CD4-positive, CD25-positive, alpha-beta regulatory T cell (primary cell): ENCODE measurements at regions not wholly inside any gene's neighbourhood (a gene's known extent, or its start where the extent isn't known, plus 50 kb on each side); places are given as distances from the start of the nearest gene placed in this dataset.
A peak's percentile ranks its signal among the peaks of the same experiment; 100 is the strongest.

Experiments used
- ATAC-seq, 2 donors: fragments of 150-1000 bp; cut with Tn5 transposase; one replicate each; pipeline ENCODE4 v1.10.0; 2021; ENCODE audit warnings: low read depth in 2 of 2, moderate number of reproducible peaks in 2 of 2, moderate library complexity in 1 of 2
- DNase-seq, 3 donors: peaks; one replicate each; pipeline versions ENCODE4 v3.0.0 to v3.0.0-alpha.2; 2012 to 2022; ENCODE audit warnings: mixed read lengths in 1 of 3
- H3K27ac ChIP-seq: one replicate; pipeline ENCODE4 v1.7.0; 2013; ENCODE audit warnings: mild to moderate bottlenecking, low read length; ENCODE audit not compliant: insufficient read depth, poor library complexity, severe bottlenecking
- H3K27me3 ChIP-seq: one replicate; pipeline ENCODE4 v1.7.0; 2013; ENCODE audit warnings: low read length; ENCODE audit not compliant: control insufficient read depth, insufficient read depth
- H3K36me3 ChIP-seq: one replicate; pipeline ENCODE4 v1.7.0; 2013; ENCODE audit warnings: mild to moderate bottlenecking, low read length, moderate library complexity; ENCODE audit not compliant: control insufficient read depth, insufficient read depth
- H3K4me1 ChIP-seq: 2 replicates; pipeline ENCODE4 v1.7.0; 2013; ENCODE audit warnings: mild to moderate bottlenecking, low read length; ENCODE audit not compliant: insufficient read depth, control insufficient read depth, poor library complexity, severe bottlenecking
- H3K4me3 ChIP-seq: one replicate; pipeline ENCODE4 v1.7.0; 2013; ENCODE audit warnings: low read depth, mild to moderate bottlenecking, low read length, moderate library complexity
- H3K9me3 ChIP-seq, 2 experiments: 1 replicate in 1 of 2; 2 replicates in 1 of 2; pipeline ENCODE4 v1.7.0; 2013; ENCODE audit warnings: low read length in 2 of 2, mild to moderate bottlenecking in 1 of 2, moderate library complexity in 1 of 2; ENCODE audit not compliant: control insufficient read depth in 2 of 2
- H3K27ac Mint-ChIP-seq, 3 donors: one replicate each; pipeline ENCODE4 v1.8.0; 2020 to 2022; ENCODE audit warnings: mild to moderate bottlenecking in 3 of 3, mixed read lengths in 3 of 3, moderate library complexity in 2 of 3
- H3K27me3 Mint-ChIP-seq: one replicate; pipeline ENCODE4 v1.8.0; 2022; ENCODE audit warnings: mild to moderate bottlenecking, mixed read lengths
- H3K36me3 Mint-ChIP-seq: one replicate; pipeline ENCODE4 v1.8.0; 2020; ENCODE audit warnings: mixed read lengths
- H3K4me1 Mint-ChIP-seq, 4 donors: one replicate each; pipeline ENCODE4 v1.8.0; 2020 to 2022; ENCODE audit warnings: mixed read lengths in 4 of 4, mild to moderate bottlenecking in 1 of 4
- H3K4me3 Mint-ChIP-seq, 4 donors: one replicate each; pipeline ENCODE4 v1.8.0; 2020 to 2022; ENCODE audit warnings: mild to moderate bottlenecking in 4 of 4, mixed read lengths in 4 of 4, moderate library complexity in 3 of 4
- H3K9me3 Mint-ChIP-seq, 7 donors: one replicate each; pipeline ENCODE4 v1.8.0; 2020 to 2022; ENCODE audit warnings: mixed read lengths in 7 of 7, mild to moderate bottlenecking in 3 of 7, moderate library complexity in 2 of 7

- Histone ChIP-seq H3K36me3 (no peaks in the 10 kb centered on the region), H3K9me3 (no peaks in the 10 kb centered on the region), H3K4me3 (no peak overlapping the region), H3K27ac (no peak overlapping the region), H3K27me3 (no peaks in the 10 kb centered on the region), H3K4me1 (no peaks in the 10 kb centered on the region)
- Mint-ChIP-seq H3K4me1 (peaks cover 0 to 9% (median 5%) of the 10 kb centered on the region in 4 donors), H3K4me3 (no peak overlapping the region), H3K36me3 (peaks cover 7% of the 10 kb centered on the region), H3K27me3 (no peaks in the 10 kb centered on the region), H3K9me3 (peaks cover 0 to 4% (median 0%) of the 10 kb centered on the region in 7 donors), H3K27ac (no peak overlapping the region)
- DNase-seq (no peak), ATAC-seq (no peak)
These were observed 186.7 kb downstream of the TOMM20 start for GRCh38 chr1:234942012-234942332.

- ATAC-seq, result no peak
- Mint-ChIP-seq H3K4me1 (peaks cover 0 to 9% (median 5%) of the 10 kb centered on the region in 4 donors), H3K9me3 (peaks cover 0 to 4% (median 0%) of the 10 kb centered on the region in 7 donors), H3K27me3 (no peaks in the 10 kb centered on the region), H3K27ac (no peak overlapping the region), H3K36me3 (peaks cover 7% of the 10 kb centered on the region), H3K4me3 (no peak overlapping the region)
- no peak for DNase-seq
- Histone ChIP-seq H3K27me3 (no peaks in the 10 kb centered on the region), H3K9me3 (no peaks in the 10 kb centered on the region), H3K4me1 (no peaks in the 10 kb centered on the region), H3K27ac (no peak overlapping the region), H3K4me3 (no peak overlapping the region), H3K36me3 (no peaks in the 10 kb centered on the region)
These were observed 187.2 kb downstream of the TOMM20 start for GRCh38 chr1:234941321-234942011.

GRCh38 chr1:234940841-234941240 is 187.8 kb downstream of the TOMM20 start:
- ATAC-seq (no peak), DNase-seq (no peak)
- no peak overlapping the region for H3K4me3 Mint-ChIP-seq
- H3K36me3 Mint-ChIP-seq, result peaks cover 7% of the 10 kb centered on the region
- Histone ChIP-seq H3K4me3 (no peak overlapping the region), H3K27ac (no peak overlapping the region), H3K4me1 (no peaks in the 10 kb centered on the region), H3K36me3 (no peaks in the 10 kb centered on the region), H3K27me3 (no peaks in the 10 kb centered on the region), H3K9me3 (no peaks in the 10 kb centered on the region)
- no peaks in the 10 kb centered on the region for H3K27me3 Mint-ChIP-seq
- H3K4me1 Mint-ChIP-seq, result peaks cover 0 to 9% (median 5%) of the 10 kb centered on the region in 4 donors
- no peak overlapping the region for H3K27ac Mint-ChIP-seq
- peaks cover 0 to 4% (median 0%) of the 10 kb centered on the region in 7 donors for H3K9me3 Mint-ChIP-seq

- Mint-ChIP-seq H3K4me3 (no peak overlapping the region), H3K27me3 (no peaks in the 10 kb centered on the region), H3K4me1 (peaks cover 0 to 2% (median 0%) of the 10 kb centered on the region in 4 donors), H3K9me3 (peaks cover 0 to 3% (median 0%) of the 10 kb centered on the region in 7 donors), H3K36me3 (no peaks in the 10 kb centered on the region), H3K27ac (no peak overlapping the region)
- Histone ChIP-seq H3K27ac (no peak overlapping the region), H3K4me3 (no peak overlapping the region), H3K36me3 (no peaks in the 10 kb centered on the region), H3K4me1 (no peaks in the 10 kb centered on the region), H3K27me3 (no peaks in the 10 kb centered on the region), H3K9me3 (no peaks in the 10 kb centered on the region)
- DNase-seq (no peak), ATAC-seq (no peak)
These were observed 189.7 kb downstream of the TOMM20 start for GRCh38 chr1:234938924-234939323.

GRCh38 chr1:234938135-234938534 is 190.5 kb downstream of the TOMM20 start:
- Mint-ChIP-seq H3K27me3 (no peaks in the 10 kb centered on the region), H3K4me1 (peaks cover 0 to 2% (median 0%) of the 10 kb centered on the region in 4 donors), H3K4me3 (no peak overlapping the region), H3K27ac (no peak overlapping the region), H3K9me3 (no peaks in the 10 kb centered on the region), H3K36me3 (no peaks in the 10 kb centered on the region)
- H3K4me3 ChIP-seq, result no peak overlapping the region
- no peaks in the 10 kb centered on the region for H3K27me3 ChIP-seq
- no peaks in the 10 kb centered on the region for H3K36me3 ChIP-seq
- DNase-seq (no peak), ATAC-seq (no peak)
- H3K4me1 ChIP-seq, result no peaks in the 10 kb centered on the region
- H3K9me3 ChIP-seq, result no peaks in the 10 kb centered on the region
- H3K27ac ChIP-seq, result no peak overlapping the region

- Histone ChIP-seq H3K27ac (no peak overlapping the region), H3K4me3 (no peak overlapping the region), H3K36me3 (no peaks in the 10 kb centered on the region), H3K9me3 (no peaks in the 10 kb centered on the region), H3K4me1 (no peaks in the 10 kb centered on the region), H3K27me3 (no peaks in the 10 kb centered on the region)
- Mint-ChIP-seq H3K4me1 (peaks cover 0 to 4% (median 2%) of the 10 kb centered on the region in 4 donors), H3K27me3 (no peaks in the 10 kb centered on the region), H3K4me3 (no peak overlapping the region), H3K9me3 (no peaks in the 10 kb centered on the region), H3K36me3 (no peaks in the 10 kb centered on the region), H3K27ac (peak overlapping the region in 1 of 3 donors; percentile 21)
- DNase-seq (no peak), ATAC-seq (no peak)
These were observed 191.8 kb downstream of the TOMM20 start for GRCh38 chr1:234936612-234937389.

GRCh38 chr1:234934611-234935033 is 194.0 kb downstream of the TOMM20 start:
- Histone ChIP-seq H3K36me3 (no peaks in the 10 kb centered on the region), H3K27ac (no peak overlapping the region), H3K4me3 (no peak overlapping the region), H3K4me1 (no peaks in the 10 kb centered on the region), H3K27me3 (no peaks in the 10 kb centered on the region), H3K9me3 (no peaks in the 10 kb centered on the region)
- ATAC-seq (peak in 1 of 2 donors; percentile 28), DNase-seq (no peak)
- H3K4me3 Mint-ChIP-seq, result no peak overlapping the region
- peaks cover 0 to 4% (median 2%) of the 10 kb centered on the region in 4 donors for H3K4me1 Mint-ChIP-seq
- no peak overlapping the region for H3K27ac Mint-ChIP-seq
- H3K36me3 Mint-ChIP-seq, result no peaks in the 10 kb centered on the region
- no peaks in the 10 kb centered on the region for H3K9me3 Mint-ChIP-seq
- no peaks in the 10 kb centered on the region for H3K27me3 Mint-ChIP-seq
